T-cell (primary cell): ENCODE measurements at regions not wholly inside any gene's neighbourhood (a gene's known extent, or its start where the extent isn't known, plus 50 kb on each side); places are given as distances from the start of the nearest gene placed in this dataset.

Source experiments
- ATAC-seq, 4 experiments: fragments of 200-7000 bp in 3 of 4; fragments of 150-1000 bp in 1 of 4; cut with Tn5 transposase; replicated peaks in 1 of 4; 1 replicate in 3 of 4; 2 replicates in 1 of 4; pipeline ENCODE4 v1.10.0; 2021; ENCODE audit warnings: moderate library complexity in 3 of 4, mild to moderate bottlenecking in 2 of 4, moderate number of reproducible peaks in 1 of 4
- CTCF ChIA-PET, 2 donors: fragments of 300-600 bp; sonication (Branson Sonifier 250); formaldehyde crosslinking; loops; one replicate each; lab custom pipeline; 2022; ENCODE audit warnings: antibody characterized with exemption in 2 of 2; lab: Charles Lee
- POLR2A ChIA-PET, 2 donors: fragments of 300-600 bp; sonication (Branson Sonifier 250); formaldehyde crosslinking; loops; one replicate each; lab custom pipeline; 2022; ENCODE audit warnings: antibody characterized with exemption in 2 of 2; lab: Charles Lee
- DNase-seq, 35 experiments: peaks; one replicate each; pipeline versions ENCODE4 v3.0.0 to v3.0.0-alpha.2; 2013 to 2023
- H3K27ac ChIP-seq: one replicate; pipeline ENCODE4 v1.5.1; 2013; ENCODE audit warnings: low read length
- H3K27me3 ChIP-seq, 2 experiments: replicated peaks in 1 of 2; 1 replicate in 1 of 2; 2 replicates in 1 of 2; pipeline versions ENCODE4 v1.6.1 to v1.7.0; 2013; ENCODE audit warnings: low read length in 1 of 2, mixed read lengths in 1 of 2; ENCODE audit not compliant: control insufficient read depth in 2 of 2, insufficient read depth in 2 of 2; ENCODE audit errors: extremely low read depth in 1 of 2
- H3K36me3 ChIP-seq, 2 donors: 1 replicate in 1 of 2; 2 replicates in 1 of 2; pipeline versions ENCODE4 v1.6.1 to v1.7.0; 2013; ENCODE audit warnings: low read length in 1 of 2; ENCODE audit not compliant: control insufficient read depth in 2 of 2, insufficient read depth in 1 of 2; ENCODE audit errors: extremely low read depth in 1 of 2
- H3K4me1 ChIP-seq, 2 experiments: 1 replicate in 1 of 2; 2 replicates in 1 of 2; pipeline versions ENCODE4 v1.6.1 to v1.7.0; 2013; ENCODE audit warnings: low read length in 2 of 2, mixed read lengths in 1 of 2; ENCODE audit not compliant: insufficient read depth in 2 of 2, control insufficient read depth in 1 of 2; ENCODE audit errors: extremely low read depth in 1 of 2
- H3K4me3 ChIP-seq, 2 donors: 1 replicate in 1 of 2; 2 replicates in 1 of 2; pipeline versions ENCODE4 v1.5.1 to v1.7.0; 2013; ENCODE audit warnings: mild to moderate bottlenecking in 2 of 2, low read length in 1 of 2, moderate library complexity in 1 of 2; ENCODE audit not compliant: control insufficient read depth in 1 of 2; ENCODE audit errors: extremely low read depth in 1 of 2
- H3K9me3 ChIP-seq: 2 replicates; pipeline ENCODE4 v1.7.0; 2013
- H3K27ac Mint-ChIP-seq, 2 donors: one replicate each; pipeline ENCODE4 v1.8.0; 2020 to 2021; ENCODE audit warnings: mild to moderate bottlenecking in 2 of 2, mixed read lengths in 2 of 2
- H3K27me3 Mint-ChIP-seq, 2 donors: one replicate each; pipeline ENCODE4 v1.8.0; 2021 to 2022; ENCODE audit warnings: mixed read lengths in 2 of 2
- H3K36me3 Mint-ChIP-seq: one replicate; pipeline ENCODE4 v1.8.0; 2021; ENCODE audit warnings: mixed read lengths
- H3K4me1 Mint-ChIP-seq, 3 donors: one replicate each; pipeline ENCODE4 v1.8.0; 2020 to 2022; ENCODE audit warnings: mixed read lengths in 3 of 3, mild to moderate bottlenecking in 1 of 3
- H3K4me3 Mint-ChIP-seq, 3 donors: one replicate each; pipeline ENCODE4 v1.8.0; 2020 to 2022; ENCODE audit warnings: mild to moderate bottlenecking in 3 of 3, mixed read lengths in 3 of 3, moderate library complexity in 3 of 3
- H3K9me3 Mint-ChIP-seq, 3 donors: one replicate each; pipeline ENCODE4 v1.8.0; 2020 to 2022; ENCODE audit warnings: mixed read lengths in 3 of 3
- WGBS: methylation state at CpG from one replicate; pipeline ENCODE4 v1.1.5; 2013; ENCODE audit warnings: missing lambda C conversion rate; ENCODE audit not compliant: insufficient coverage; 5-methylcytosine and 5-hydroxymethylcytosine counted together

- no peaks in the 10 kb centered on the region for H3K9me3 Mint-ChIP-seq
- H3K27me3 ChIP-seq = no peaks in the 10 kb centered on the region
- H3K4me1 Mint-ChIP-seq = no peaks in the 10 kb centered on the region
- no peak for ATAC-seq
- DNase-seq = no peak
- H3K27ac Mint-ChIP-seq = no peak overlapping the region
- H3K4me1 ChIP-seq = no peaks in the 10 kb centered on the region
- ChIA-PET POLR2A (no interaction called here), CTCF (no interaction called here)
- no peak overlapping the region for H3K27ac ChIP-seq
- H3K9me3 ChIP-seq = no peaks in the 10 kb centered on the region
- H3K36me3 ChIP-seq = no peaks in the 10 kb centered on the region
- H3K4me3 Mint-ChIP-seq = no peak overlapping the region
- 60% methylated on average over 4 of the region's 4 CpGs for WGBS
- no peak overlapping the region for H3K4me3 ChIP-seq
- no peaks in the 10 kb centered on the region for H3K27me3 Mint-ChIP-seq
- H3K36me3 Mint-ChIP-seq = no peaks in the 10 kb centered on the region
Measured at GRCh38 chr4:123844374-123844773, 447.8 kb downstream of the SPRY1 start.

GRCh38 chr4:123846092-123846491, 449.5 kb downstream of the SPRY1 start:
- POLR2A ChIA-PET = no interaction called here

GRCh38 chr4:123846561-123846960, 450.0 kb downstream of the SPRY1 start:
- POLR2A ChIA-PET = no interaction called here
- Histone ChIP-seq H3K4me3 (no peak overlapping the region), H3K36me3 (no peaks in the 10 kb centered on the region), H3K27ac (no peak overlapping the region), H3K4me1 (no peaks in the 10 kb centered on the region), H3K27me3 (no peaks in the 10 kb centered on the region), H3K9me3 (no peaks in the 10 kb centered on the region)
- DNase-seq (no peak), ATAC-seq (no peak)
- no peaks in the 10 kb centered on the region for H3K4me1 Mint-ChIP-seq
- H3K36me3 Mint-ChIP-seq = no peaks in the 10 kb centered on the region
- H3K27ac Mint-ChIP-seq = no peak overlapping the region
- H3K9me3 Mint-ChIP-seq = no peaks in the 10 kb centered on the region
- CTCF ChIA-PET = no interaction called here
- no peak overlapping the region for H3K4me3 Mint-ChIP-seq
- H3K27me3 Mint-ChIP-seq = no peaks in the 10 kb centered on the region

More at GRCh38 chr4:123846092-123846491, 449.5 kb downstream of the SPRY1 start:
- no peak overlapping the region for H3K4me3 Mint-ChIP-seq
- Histone ChIP-seq H3K4me1 (no peaks in the 10 kb centered on the region), H3K36me3 (no peaks in the 10 kb centered on the region), H3K27me3 (no peaks in the 10 kb centered on the region), H3K27ac (no peak overlapping the region), H3K9me3 (no peaks in the 10 kb centered on the region), H3K4me3 (no peak overlapping the region)
- ATAC-seq (no peak), DNase-seq (no peak)
- H3K27me3 Mint-ChIP-seq = no peaks in the 10 kb centered on the region
- no peaks in the 10 kb centered on the region for H3K36me3 Mint-ChIP-seq
- H3K9me3 Mint-ChIP-seq = no peaks in the 10 kb centered on the region
- CTCF ChIA-PET = no interaction called here
- H3K27ac Mint-ChIP-seq = no peak overlapping the region
- no peaks in the 10 kb centered on the region for H3K4me1 Mint-ChIP-seq

GRCh38 chr4:123848606-123849005, 452.0 kb downstream of the SPRY1 start:
- no peak for ATAC-seq
- no peak overlapping the region for H3K27ac Mint-ChIP-seq
- no peak overlapping the region for H3K27ac ChIP-seq
- no peak overlapping the region for H3K4me3 Mint-ChIP-seq
- DNase-seq = no peak
- no peak overlapping the region for H3K4me3 ChIP-seq
- CTCF ChIA-PET = no interaction called here
- POLR2A ChIA-PET = interaction anchor here in 1 of 2 donors (0.6 kb wide), 1 partner anchor 120 kb away, joined by 3 read pairs; no protein-coding TSS in a partner anchor
- no peaks in the 10 kb centered on the region for H3K27me3 Mint-ChIP-seq
- no CpG with 5 or more reads among the region's 1 CpG for WGBS
- no peaks in the 10 kb centered on the region for H3K9me3 Mint-ChIP-seq
- H3K36me3 Mint-ChIP-seq = no peaks in the 10 kb centered on the region
- no peaks in the 10 kb centered on the region for H3K9me3 ChIP-seq
- H3K27me3 ChIP-seq = no peaks in the 10 kb centered on the region
- H3K4me1 ChIP-seq = no peaks in the 10 kb centered on the region
- no peaks in the 10 kb centered on the region for H3K4me1 Mint-ChIP-seq
- no peaks in the 10 kb centered on the region for H3K36me3 ChIP-seq

DNA sequence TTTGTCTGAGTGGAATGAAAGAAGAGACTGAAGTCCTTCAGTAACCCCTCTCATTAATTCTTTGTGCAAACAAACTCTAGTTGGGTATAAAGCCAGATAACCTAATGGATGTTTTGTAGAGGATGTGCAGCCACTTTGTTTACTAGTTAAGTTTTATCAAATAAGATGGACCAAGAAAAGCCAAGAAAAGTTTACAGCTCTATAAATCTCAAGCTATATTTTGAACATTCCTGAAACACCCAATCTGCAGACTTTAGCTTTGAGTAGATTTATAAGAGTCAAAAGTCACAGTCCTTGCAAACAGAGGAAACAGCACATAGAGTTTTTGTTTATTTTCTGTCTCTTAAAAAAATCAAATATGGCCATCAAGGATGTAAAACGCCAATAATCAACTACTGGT, 452.9 kb downstream of the SPRY1 start:
- Histone ChIP-seq H3K4me3 (no peak overlapping the region), H3K4me1 (no peaks in the 10 kb centered on the region), H3K9me3 (no peaks in the 10 kb centered on the region), H3K27ac (no peak overlapping the region), H3K36me3 (no peaks in the 10 kb centered on the region), H3K27me3 (no peaks in the 10 kb centered on the region)
- Mint-ChIP-seq H3K27ac (no peak overlapping the region), H3K27me3 (no peaks in the 10 kb centered on the region), H3K4me1 (no peaks in the 10 kb centered on the region), H3K36me3 (no peaks in the 10 kb centered on the region), H3K9me3 (no peaks in the 10 kb centered on the region), H3K4me3 (no peak overlapping the region)
- ChIA-PET CTCF (interaction anchor here in 1 of 2 donors (0.6 kb wide), 1 partner anchor 306 kb away, joined by 3 read pairs; no protein-coding TSS in a partner anchor), POLR2A (no interaction called here)
- DNase-seq (no peak), ATAC-seq (no peak)
- no CpG with 5 or more reads among the region's 1 CpG for WGBS

DNA sequence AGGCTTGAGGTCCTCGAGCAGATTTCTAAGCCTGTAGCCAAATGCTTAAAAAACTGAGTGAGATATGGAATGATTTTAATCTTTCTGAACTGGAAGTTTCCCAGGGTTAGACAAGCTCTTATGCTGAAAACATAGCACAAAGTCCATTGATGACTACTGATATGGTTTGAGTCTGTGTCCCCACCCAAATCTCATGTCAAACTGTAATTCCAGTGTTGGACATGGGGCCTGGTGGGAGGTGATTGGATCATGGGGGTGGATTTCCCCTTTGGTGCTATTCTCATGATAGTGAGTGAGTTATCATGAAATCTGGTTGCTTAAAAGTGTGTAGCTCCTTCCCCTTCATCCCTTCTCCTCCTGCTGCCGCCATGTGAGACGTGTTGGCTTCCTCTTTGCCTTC, 454.9 kb downstream of the SPRY1 start:
- Histone ChIP-seq H3K27ac (no peak overlapping the region), H3K4me3 (no peak overlapping the region), H3K9me3 (no peaks in the 10 kb centered on the region), H3K36me3 (no peaks in the 10 kb centered on the region), H3K27me3 (no peaks in the 10 kb centered on the region), H3K4me1 (no peaks in the 10 kb centered on the region)
- Mint-ChIP-seq H3K27me3 (no peaks in the 10 kb centered on the region), H3K9me3 (no peaks in the 10 kb centered on the region), H3K4me3 (no peak overlapping the region), H3K4me1 (no peaks in the 10 kb centered on the region), H3K27ac (no peak overlapping the region), H3K36me3 (no peaks in the 10 kb centered on the region)
- 60% methylated on average over 1 of the region's 3 CpGs for WGBS
- ATAC-seq = no peak
- POLR2A ChIA-PET = no interaction called here
- CTCF ChIA-PET = no interaction called here
- DNase-seq = no peak

DNA sequence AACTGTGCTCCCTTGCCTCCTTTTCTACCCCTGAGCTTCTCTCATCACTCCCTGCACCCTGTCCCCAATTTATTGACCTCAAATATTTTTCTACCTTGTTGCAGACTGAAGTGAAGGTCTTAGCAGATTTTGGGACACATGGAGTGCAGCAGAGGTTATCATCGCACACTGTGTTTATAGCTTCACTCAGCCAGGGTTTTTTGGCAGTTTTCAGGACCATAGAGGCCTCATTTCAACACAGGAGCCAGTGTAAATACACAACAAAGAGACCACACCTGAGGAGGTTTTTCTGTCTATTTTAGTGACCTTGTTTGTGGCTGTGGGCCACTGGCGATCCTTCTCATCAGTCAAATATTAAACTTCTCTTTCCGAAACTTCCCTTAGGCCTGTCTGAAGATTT, 457.1 kb downstream of the SPRY1 start:
- Mint-ChIP-seq H3K4me3 (no peak overlapping the region), H3K27me3 (no peaks in the 10 kb centered on the region), H3K4me1 (no peaks in the 10 kb centered on the region), H3K9me3 (no peaks in the 10 kb centered on the region), H3K27ac (no peak overlapping the region), H3K36me3 (no peaks in the 10 kb centered on the region)
- Histone ChIP-seq H3K27me3 (no peaks in the 10 kb centered on the region), H3K9me3 (no peaks in the 10 kb centered on the region), H3K4me1 (no peaks in the 10 kb centered on the region), H3K27ac (no peak overlapping the region), H3K36me3 (no peaks in the 10 kb centered on the region), H3K4me3 (no peak overlapping the region)
- ATAC-seq (no peak), DNase-seq (no peak)
- CTCF ChIA-PET = no interaction called here
- POLR2A ChIA-PET = no interaction called here
- no CpG with 5 or more reads among the region's 3 CpGs for WGBS
